ENCODE measurements at regions not wholly inside any gene's neighbourhood (a gene's known extent, or its start where the extent isn't known, plus 50 kb on each side); places are given as distances from the start of the nearest gene placed in this dataset.
"Not testable (repeated sequence)": the region's sequence is repeated elsewhere in the genome, so short reads cannot be mapped to it uniquely, and the experiment has no call there.

DNA sequence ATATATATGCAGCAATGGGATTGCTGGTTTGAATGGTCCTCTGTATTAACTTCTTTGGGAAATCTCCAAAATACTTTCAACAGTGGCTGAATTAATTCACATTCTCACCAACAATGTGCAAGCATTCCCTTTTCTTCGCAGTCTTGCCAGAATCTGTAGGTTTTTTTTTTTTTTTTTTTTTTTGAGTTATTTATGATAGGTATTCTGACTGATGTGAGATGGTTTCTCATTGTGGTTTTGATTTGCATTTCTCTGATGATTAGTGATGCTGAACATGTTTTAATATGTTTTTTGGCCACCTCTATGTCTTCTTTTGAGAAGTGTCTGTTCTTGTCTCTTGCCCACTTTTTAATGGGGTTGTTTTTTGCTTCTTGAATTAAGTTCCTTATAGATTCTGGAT lies 2041.5 kb upstream of the PCDH20 start:
- TF ChIP-seq CTCF (IDR thresholded peaks at IDR 0.05; ENCODE audit: insufficient read depth, low read length, severe bottlenecking), result no peak
- no peaks in the 10 kb centered on the region for H3K27me3 ChIP-seq (ENCODE audit: control insufficient read depth, insufficient read depth, low read length)
- H3K4me3 ChIP-seq (ENCODE audit: low read depth, low read length), result no peak overlapping the region
- FAIRE-seq (no peak), DNase-seq (ENCODE audit: low read depth) (no peak)
- H3K36me3 ChIP-seq (ENCODE audit: control insufficient read depth, insufficient read depth, low read length), result no peaks in the 10 kb centered on the region

DNA sequence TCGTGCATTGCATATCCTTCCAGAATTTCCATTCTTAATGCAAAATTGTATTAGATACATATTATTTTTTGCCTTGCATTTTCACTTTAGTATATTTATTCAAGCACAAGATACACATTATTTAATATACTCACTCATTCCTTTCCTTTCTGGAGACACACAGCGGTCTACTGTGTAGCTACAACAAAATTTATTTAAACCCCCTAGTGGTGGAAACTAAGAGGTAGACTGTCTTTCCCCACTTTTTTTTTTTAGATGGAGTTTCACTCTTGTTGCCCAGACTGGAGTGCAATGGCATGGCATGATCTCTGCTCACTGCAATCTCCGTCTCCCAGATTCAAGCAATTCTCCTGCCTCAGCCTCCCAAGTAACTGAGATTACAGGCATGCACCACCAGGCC lies 2040.3 kb upstream of the PCDH20 start:
- H3K36me3 ChIP-seq (ENCODE audit: control insufficient read depth, insufficient read depth, low read length), result no peaks in the 10 kb centered on the region
- no peak for TF ChIP-seq CTCF (IDR thresholded peaks at IDR 0.05; ENCODE audit: insufficient read depth, low read length, severe bottlenecking)
- no peak for FAIRE-seq
- H3K4me3 ChIP-seq (ENCODE audit: low read depth, low read length), result no peak overlapping the region
- no peaks in the 10 kb centered on the region for H3K27me3 ChIP-seq (ENCODE audit: control insufficient read depth, insufficient read depth, low read length)
- no peak for DNase-seq (ENCODE audit: low read depth)

DNA sequence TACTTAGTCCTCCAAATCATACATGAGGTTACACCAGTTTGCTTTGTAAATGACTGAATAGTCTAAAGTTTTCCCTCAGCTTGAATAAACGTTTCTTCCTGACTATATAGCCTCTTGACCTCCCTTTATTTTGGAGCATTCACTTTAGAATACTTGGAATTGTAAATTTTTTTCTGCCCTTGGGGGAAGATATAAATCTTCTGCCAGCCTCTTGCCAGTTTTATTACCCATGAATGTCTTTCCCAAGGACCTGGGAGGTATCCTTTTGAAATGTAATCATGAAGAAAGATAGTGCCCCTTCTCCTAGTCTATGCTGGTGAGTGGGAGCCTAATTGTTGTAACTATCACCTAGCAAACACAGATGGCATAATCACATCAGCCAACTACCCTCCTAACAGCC lies 2033.9 kb upstream of the PCDH20 start:
- H3K36me3 ChIP-seq (ENCODE audit: control insufficient read depth, insufficient read depth, low read length), result no peaks in the 10 kb centered on the region
- FAIRE-seq (no peak), DNase-seq (ENCODE audit: low read depth) (no peak)
- no peaks in the 10 kb centered on the region for H3K27me3 ChIP-seq (ENCODE audit: control insufficient read depth, insufficient read depth, low read length)
- no peak overlapping the region for H3K4me3 ChIP-seq (ENCODE audit: low read depth, low read length)
- TF ChIP-seq CTCF (IDR thresholded peaks at IDR 0.05; ENCODE audit: insufficient read depth, low read length, severe bottlenecking), result no peak

- no peak for TF ChIP-seq CTCF (IDR thresholded peaks at IDR 0.05; ENCODE audit: insufficient read depth, low read length, severe bottlenecking)
- FAIRE-seq (no peak), DNase-seq (ENCODE audit: low read depth) (no peak)
- Histone ChIP-seq H3K4me3 (ENCODE audit: low read depth, low read length) (no peak overlapping the region), H3K27me3 (ENCODE audit: control insufficient read depth, insufficient read depth, low read length) (no peaks in the 10 kb centered on the region), H3K36me3 (ENCODE audit: control insufficient read depth, insufficient read depth, low read length) (no peaks in the 10 kb centered on the region)
These were observed 2033.0 kb upstream of the PCDH20 start for GRCh38 chr13:63448692-63449091.

DNA sequence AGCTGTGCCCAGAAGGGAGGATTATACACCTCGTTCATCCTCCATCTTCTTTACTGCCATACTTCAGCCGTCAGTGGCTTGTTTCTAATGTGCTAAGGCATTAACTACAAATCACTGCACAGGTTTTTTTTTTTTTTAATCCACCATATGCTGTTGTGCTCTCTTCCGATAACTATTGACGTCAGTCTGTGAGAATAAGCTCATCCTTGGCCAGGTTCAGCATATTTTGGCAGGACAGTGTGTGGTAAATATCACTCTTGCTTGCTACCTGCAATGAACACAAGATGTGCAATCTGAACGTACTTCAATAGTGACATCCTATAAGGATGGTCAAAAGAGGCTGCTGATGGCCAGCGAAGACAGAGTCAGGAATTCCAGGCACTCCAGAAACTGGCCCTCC lies 2030.7 kb upstream of the PCDH20 start:
- Histone ChIP-seq H3K27me3 (ENCODE audit: control insufficient read depth, insufficient read depth, low read length) (no peaks in the 10 kb centered on the region), H3K36me3 (ENCODE audit: control insufficient read depth, insufficient read depth, low read length) (no peaks in the 10 kb centered on the region), H3K4me3 (ENCODE audit: low read depth, low read length) (no peak overlapping the region)
- no peak for FAIRE-seq
- no peak for DNase-seq (ENCODE audit: low read depth)
- no peak for TF ChIP-seq CTCF (IDR thresholded peaks at IDR 0.05; ENCODE audit: insufficient read depth, low read length, severe bottlenecking)

DNA sequence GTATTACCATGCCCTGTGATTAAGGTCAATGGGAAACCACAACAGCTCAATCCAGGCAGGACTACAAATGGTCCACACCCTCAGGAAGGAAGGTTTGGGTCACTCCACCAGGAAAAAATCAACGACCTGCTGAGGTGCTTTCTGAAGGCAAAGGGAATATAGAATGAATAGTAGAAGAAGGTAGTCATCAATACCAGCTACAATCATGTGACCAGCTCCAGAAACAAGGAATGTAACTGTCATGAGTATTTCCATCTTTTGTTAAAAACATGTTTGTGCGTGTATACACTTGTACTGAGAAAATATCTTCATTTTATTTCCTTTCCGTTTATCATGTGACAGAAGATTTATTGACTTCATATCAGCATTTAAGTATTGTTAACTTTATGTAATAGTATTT lies 2028.6 kb upstream of the PCDH20 start:
- not testable (repeated sequence) for FAIRE-seq; H3K27me3 ChIP-seq (ENCODE audit: control insufficient read depth, insufficient read depth, low read length); H3K4me3 ChIP-seq (ENCODE audit: low read depth, low read length); H3K36me3 ChIP-seq (ENCODE audit: control insufficient read depth, insufficient read depth, low read length)
- peak; percentile 27 for DNase-seq (ENCODE audit: low read depth)
